ENCODE measurements at regions not wholly inside any gene's neighbourhood (a gene's known extent, or its start where the extent isn't known, plus 50 kb on each side); places are given as distances from the start of the nearest gene placed in this dataset.

- ATAC-seq: no peak
- no peak for DNase-seq (ENCODE audit: missing footprints)
- intact Hi-C loops (cut with DNase I): no loop called here
These were observed 344.9 kb upstream of the SLCO3A1 start for GRCh38 chr15:91508633-91509032.

DNA sequence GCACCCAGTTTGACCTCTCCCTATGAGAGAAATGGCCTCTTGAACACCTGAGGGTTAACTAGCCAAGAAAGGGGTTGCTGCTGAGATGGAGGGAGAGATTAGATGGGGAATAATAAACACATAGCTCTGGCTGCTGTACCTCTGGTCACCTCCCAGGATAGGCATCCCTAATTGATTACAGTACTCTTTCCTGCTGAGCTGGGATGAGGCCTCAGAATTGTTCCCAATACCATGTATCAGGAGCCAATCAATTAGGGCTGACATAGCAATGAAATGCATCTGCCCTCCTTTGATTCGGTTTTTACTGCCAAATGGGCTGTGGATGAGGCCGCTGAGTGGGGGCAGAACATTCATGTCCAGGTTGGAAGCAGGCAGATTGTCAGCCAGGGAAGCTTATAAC lies 339.4 kb upstream of the SLCO3A1 start:
- ATAC-seq: no peak
- intact Hi-C loops (cut with DNase I): no loop called here
- no peak for DNase-seq (ENCODE audit: missing footprints)

DNA sequence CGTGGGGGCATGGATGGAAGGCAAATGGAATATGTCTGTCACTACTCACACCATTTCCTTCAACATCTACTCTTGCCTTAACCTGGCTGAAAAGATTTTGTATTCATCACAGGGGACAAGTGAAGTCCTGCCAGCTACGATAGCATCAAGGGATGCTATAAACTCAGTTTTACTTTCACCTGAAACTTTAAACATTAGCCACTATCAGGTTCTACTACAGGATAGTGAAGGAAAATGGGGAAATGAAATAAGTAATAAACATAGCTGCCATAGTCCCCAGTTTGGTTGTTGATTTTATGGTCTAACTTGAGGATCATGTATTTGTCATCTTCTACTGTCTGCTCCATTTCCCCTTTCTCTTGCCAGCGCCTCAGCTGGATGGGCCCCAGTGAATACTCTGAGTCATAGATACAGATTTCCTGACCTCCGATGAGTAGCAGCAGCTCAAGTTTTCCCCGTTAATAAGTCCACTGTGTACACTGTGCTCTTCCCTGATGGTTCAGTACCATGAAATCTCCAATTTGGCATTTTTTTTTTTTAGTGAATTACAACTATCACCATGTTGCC lies 338.2 kb upstream of the SLCO3A1 start:
- intact Hi-C loops (cut with DNase I): no loop called here
- ATAC-seq (peak; percentile 93), DNase-seq (ENCODE audit: missing footprints) (no peak)

DNA sequence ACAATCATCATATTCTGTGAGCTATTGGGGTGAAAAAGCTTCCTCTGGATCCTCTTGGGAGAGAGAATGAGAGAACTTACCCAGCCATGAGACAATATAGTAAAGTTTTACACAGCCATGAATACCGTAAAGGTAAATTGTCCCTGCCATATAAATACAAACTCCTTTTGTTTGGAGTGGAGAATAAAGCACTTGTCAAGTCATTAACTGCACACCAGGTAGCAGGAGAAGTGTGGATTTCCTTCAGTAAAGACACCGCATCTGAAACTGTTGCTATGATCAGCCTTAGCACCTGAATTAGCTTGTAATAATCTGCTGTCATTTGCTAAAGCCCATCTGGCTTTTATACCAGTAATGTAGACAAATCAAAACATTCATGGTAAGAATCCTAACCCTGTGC lies 336.6 kb upstream of the SLCO3A1 start:
- no peak for ATAC-seq
- intact Hi-C loops (cut with DNase I): no loop called here
- no peak for DNase-seq (ENCODE audit: missing footprints)

- ATAC-seq (no peak), DNase-seq (ENCODE audit: missing footprints) (no peak)
- intact Hi-C loops (cut with DNase I): no loop called here
These were observed 335.9 kb upstream of the SLCO3A1 start for GRCh38 chr15:91517491-91518200.

GRCh38 chr15:91520850-91521249 lies 332.7 kb upstream of the SLCO3A1 start:
- DNase-seq (ENCODE audit: missing footprints) (no peak), ATAC-seq (no peak)
- intact Hi-C loops (cut with DNase I): loop anchor here (10.0 kb wide), 1 partner anchor 334 kb away; the partner anchor contains the start of gene SLCO3A1

GRCh38 chr15:91521548-91521947 lies 332.0 kb upstream of the SLCO3A1 start:
- ATAC-seq: no peak
- DNase-seq (ENCODE audit: missing footprints): no peak
- intact Hi-C loops (cut with DNase I): loop anchor here (10.0 kb wide), 1 partner anchor 333 kb away; the partner anchor contains the start of gene SLCO3A1

DNA sequence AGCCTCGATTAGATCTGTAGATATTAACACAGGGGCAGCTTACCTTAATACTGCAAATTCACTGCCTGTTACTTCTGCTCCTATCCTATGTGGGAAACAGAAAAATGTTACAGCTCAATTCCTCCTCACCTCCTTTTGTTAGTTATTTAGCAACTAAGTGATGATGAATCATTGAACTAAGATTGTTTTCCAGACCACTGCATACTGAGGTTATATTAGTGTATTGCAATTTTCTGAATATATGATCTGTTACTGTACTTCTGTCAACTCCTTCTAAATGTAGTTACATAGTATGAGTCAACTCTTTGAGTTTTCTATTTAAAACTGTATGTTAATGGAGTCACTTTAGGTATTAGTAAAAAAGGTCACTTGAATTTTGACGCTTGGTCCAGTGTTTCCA lies 331.5 kb upstream of the SLCO3A1 start:
- no peak for DNase-seq (ENCODE audit: missing footprints)
- intact Hi-C loops (cut with DNase I): loop anchor here (2.0 to 10.0 kb wide), 2 partner anchors 219 to 333 kb away; partner anchors contain the start of gene SLCO3A1
- ATAC-seq: no peak

GRCh38 chr15:91522605-91523332 lies 330.7 kb upstream of the SLCO3A1 start:
- ATAC-seq: peak; percentile 34
- no peak for DNase-seq (ENCODE audit: missing footprints)
- intact Hi-C loops (cut with DNase I): loop anchor here (2.0 to 10.0 kb wide), 2 partner anchors 220 to 332 kb away; partner anchors contain the start of gene SLCO3A1

GRCh38 chr15:91523596-91523995 lies 329.9 kb upstream of the SLCO3A1 start:
- intact Hi-C loops (cut with DNase I): loop anchor here (2.0 to 10.0 kb wide), 2 partner anchors 221 to 331 kb away; partner anchors contain the start of gene SLCO3A1
- no peak for DNase-seq (ENCODE audit: missing footprints)
- ATAC-seq: no peak

DNA sequence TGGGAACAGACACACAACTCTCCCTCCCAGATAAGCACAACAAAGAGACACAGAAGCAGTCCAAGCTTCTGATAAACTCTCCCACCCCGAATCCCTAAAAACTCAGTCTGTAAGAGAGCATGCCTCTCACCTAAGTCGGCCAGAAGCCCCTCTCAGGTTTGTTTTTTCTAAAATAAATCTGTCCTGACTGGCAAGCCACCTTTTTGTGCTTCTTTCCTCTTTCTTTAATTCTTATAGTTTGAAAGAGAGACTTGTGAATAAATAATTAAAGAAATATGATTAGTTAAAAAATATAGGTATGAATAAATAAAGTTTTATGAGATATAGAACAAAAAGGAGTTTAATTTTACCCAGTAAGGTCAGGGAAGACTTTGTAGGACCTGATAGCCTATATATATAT lies 329.0 kb upstream of the SLCO3A1 start:
- DNase-seq (ENCODE audit: missing footprints) (no peak), ATAC-seq (no peak)
- intact Hi-C loops (cut with DNase I): loop anchor here (10.0 kb wide), 1 partner anchor 330 kb away; the partner anchor contains the start of gene SLCO3A1

GRCh38 chr15:91525751-91526150 lies 327.8 kb upstream of the SLCO3A1 start:
- ATAC-seq: peak; percentile 73

GRCh38 chr15:91526424-91526823 lies 327.1 kb upstream of the SLCO3A1 start:
- intact Hi-C loops (cut with DNase I): loop anchor here (10.0 kb wide), 1 partner anchor 328 kb away; the partner anchor contains the start of gene SLCO3A1
- no peak for ATAC-seq
- no peak for DNase-seq (ENCODE audit: missing footprints)

More at GRCh38 chr15:91525751-91526150, 327.8 kb upstream of the SLCO3A1 start:
- DNase-seq (ENCODE audit: missing footprints): no peak
- intact Hi-C loops (cut with DNase I): loop anchor here (10.0 kb wide), 1 partner anchor 329 kb away; the partner anchor contains the start of gene SLCO3A1

DNA sequence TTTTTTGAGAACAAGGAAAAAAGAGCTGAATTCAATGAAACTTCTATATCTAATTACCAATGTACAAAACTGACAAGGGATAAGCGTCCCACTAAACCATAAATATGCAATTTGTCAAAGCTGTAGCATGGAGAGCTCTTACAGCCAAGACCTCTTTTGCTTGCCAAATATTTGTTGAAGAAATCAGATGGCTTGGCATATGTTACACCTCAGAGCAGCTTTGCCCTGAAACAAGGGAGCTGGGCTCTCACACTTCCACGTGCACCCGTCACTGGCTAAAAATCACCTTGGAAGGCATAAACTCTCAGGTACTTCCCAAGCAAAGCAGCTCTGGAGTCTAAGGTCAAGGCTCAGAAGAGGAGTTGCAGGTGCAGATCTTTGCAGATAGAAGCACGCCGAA lies 324.7 kb upstream of the SLCO3A1 start:
- DNase-seq (ENCODE audit: missing footprints) (no peak), ATAC-seq (no peak)
- intact Hi-C loops (cut with DNase I): loop anchor here (10.0 kb wide), 1 partner anchor 326 kb away; the partner anchor contains the start of gene SLCO3A1

DNA sequence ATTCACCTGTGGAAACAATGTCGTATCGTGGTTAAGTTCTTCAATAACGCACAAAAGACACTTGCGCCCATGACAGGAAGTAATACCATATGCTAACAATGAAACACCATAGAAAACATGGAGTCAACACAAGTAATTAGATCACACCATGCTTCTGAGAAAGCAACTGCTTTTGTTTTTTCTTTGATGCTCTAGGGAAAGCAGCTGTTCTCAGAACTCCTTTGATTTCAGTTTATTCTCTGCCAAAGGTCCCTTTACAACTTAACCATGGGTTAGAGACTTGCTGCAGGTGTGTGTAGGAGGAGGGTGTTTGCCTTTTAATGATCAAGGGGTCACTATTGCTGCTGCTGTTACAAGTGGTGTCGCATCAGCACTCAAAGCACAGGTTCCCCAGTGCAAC lies 324.0 kb upstream of the SLCO3A1 start:
- intact Hi-C loops (cut with DNase I): loop anchor here (10.0 kb wide), 1 partner anchor 325 kb away; the partner anchor contains the start of gene SLCO3A1
- ATAC-seq (no peak), DNase-seq (ENCODE audit: missing footprints) (no peak)

GRCh38 chr15:91530279-91530678 lies 323.2 kb upstream of the SLCO3A1 start:
- intact Hi-C loops (cut with DNase I): loop anchor here (5.0 to 10.0 kb wide), 2 partner anchors 97 to 555 kb away; no protein-coding TSS in a partner anchor
- ATAC-seq: no peak
- DNase-seq (ENCODE audit: missing footprints): no peak

GRCh38 chr15:91530956-91531582 lies 322.4 kb upstream of the SLCO3A1 start:
- intact Hi-C loops (cut with DNase I): loop anchor here (5.0 to 10.0 kb wide), 2 partner anchors 96 to 554 kb away; no protein-coding TSS in a partner anchor
- ATAC-seq: peak; percentile 73
- DNase-seq (ENCODE audit: missing footprints): no peak

GRCh38 chr15:91534235-91534634 lies 319.3 kb upstream of the SLCO3A1 start:
- no peak for DNase-seq (ENCODE audit: missing footprints)
- ATAC-seq: no peak
- intact Hi-C loops (cut with DNase I): loop anchor here (5.0 to 10.0 kb wide), 2 partner anchors 93 to 551 kb away; no protein-coding TSS in a partner anchor

Data from Right ventricle myocardium inferior (tissue), 1 donor.